ENCODE measurements at regions not wholly inside any gene's neighbourhood (a gene's known extent, or its start where the extent isn't known, plus 50 kb on each side); places are given as distances from the start of the nearest gene placed in this dataset.

DNA sequence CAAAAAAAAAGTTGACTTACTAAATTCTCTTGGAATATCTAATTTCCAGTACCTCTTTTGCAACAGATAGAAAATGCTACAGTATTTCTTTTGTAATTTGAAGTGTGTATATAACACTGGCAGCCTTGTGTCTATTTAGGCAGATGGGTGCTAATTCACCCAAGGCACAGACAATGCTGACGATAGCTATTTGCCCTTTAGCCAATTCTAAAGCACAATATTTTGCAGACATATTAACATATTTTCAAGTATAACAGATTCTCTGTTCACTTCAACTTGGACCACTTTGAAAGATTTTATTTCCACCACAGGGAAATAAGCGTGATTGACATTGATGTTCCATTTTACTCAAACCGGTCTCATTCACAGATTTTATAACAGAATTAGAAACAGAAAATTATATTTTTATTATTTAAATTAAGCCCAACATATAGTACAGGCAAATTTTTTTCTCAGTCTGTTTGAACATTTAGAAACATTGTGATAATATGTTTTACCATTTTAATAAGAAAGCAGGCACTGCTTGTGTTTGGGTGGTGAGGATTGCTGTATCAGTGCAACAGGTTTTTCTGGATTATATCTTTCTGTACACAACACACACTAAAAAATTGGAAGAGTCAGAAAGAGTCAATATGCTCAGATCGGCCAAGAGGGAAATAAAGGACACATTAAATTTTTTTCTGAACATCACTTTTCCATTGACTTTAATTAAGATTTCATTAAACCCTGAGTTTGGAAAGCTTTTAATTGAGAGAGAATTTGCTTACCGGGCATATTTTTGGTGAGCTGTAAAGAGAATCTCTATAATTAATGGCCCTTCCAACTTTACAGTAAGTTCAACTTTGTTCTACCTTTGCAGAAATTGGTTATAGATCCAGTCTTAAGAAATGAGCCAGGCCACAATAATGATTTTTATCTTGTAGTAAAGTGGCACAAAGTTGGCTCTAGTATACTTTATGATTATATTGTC is 327.3 kb upstream of the NR2F2 start:
- TF ChIP-seq, protein P1, sequence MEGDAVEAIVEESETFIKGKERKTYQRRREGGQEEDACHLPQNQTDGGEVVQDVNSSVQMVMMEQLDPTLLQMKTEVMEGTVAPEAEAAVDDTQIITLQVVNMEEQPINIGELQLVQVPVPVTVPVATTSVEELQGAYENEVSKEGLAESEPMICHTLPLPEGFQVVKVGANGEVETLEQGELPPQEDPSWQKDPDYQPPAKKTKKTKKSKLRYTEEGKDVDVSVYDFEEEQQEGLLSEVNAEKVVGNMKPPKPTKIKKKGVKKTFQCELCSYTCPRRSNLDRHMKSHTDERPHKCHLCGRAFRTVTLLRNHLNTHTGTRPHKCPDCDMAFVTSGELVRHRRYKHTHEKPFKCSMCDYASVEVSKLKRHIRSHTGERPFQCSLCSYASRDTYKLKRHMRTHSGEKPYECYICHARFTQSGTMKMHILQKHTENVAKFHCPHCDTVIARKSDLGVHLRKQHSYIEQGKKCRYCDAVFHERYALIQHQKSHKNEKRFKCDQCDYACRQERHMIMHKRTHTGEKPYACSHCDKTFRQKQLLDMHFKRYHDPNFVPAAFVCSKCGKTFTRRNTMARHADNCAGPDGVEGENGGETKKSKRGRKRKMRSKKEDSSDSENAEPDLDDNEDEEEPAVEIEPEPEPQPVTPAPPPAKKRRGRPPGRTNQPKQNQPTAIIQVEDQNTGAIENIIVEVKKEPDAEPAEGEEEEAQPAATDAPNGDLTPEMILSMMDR (conservative IDR thresholded peaks at IDR 0.05; ENCODE audit: low read depth, low read length) = no peak
- no peak for DNase-seq (ENCODE audit: low read depth)
- no peak overlapping the region for H3K4me3 ChIP-seq (ENCODE audit: low read length)

DNA sequence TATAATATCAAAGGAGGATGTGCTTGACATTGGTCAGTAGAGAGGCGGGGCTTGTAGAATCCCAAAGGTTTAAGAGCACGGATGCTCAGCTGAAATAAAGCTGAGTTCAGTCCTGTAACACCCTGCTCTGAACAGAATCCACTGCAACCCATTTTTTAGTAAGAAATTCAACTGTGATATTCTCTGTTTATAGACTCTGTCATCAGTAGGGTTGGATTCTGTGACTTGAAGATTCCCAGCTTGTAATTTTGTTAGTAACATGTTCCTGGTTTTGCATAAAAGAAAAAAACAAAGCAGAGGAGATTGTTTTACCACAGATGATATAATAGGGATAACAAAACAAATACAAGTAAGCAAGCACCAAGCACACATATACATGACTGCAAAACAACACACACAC is 324.6 kb upstream of the NR2F2 start:
- TF ChIP-seq, protein P1 (conservative IDR thresholded peaks at IDR 0.05; ENCODE audit: low read depth, low read length) = no peak
- H3K4me3 ChIP-seq (ENCODE audit: low read length) = no peak overlapping the region
- DNase-seq (ENCODE audit: low read depth) = no peak

DNA sequence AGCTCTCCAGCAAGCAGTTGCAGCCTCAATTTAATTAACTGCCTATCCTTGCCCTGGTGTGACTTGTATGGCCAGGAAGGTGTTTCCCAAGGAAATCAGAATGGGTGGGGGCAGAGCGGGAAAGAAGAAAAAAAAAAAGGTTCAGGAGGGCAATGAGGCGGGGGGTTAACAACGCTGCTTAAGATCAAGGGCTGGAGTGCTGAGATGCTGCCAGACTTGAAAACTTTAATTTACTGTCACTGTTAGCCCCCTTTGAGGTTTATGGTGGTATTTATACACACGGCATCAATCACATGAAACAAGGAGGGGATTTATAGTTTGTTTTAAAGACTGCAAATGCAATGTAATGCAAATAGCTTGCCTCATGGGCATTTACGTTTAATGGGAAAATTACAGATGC is 319.4 kb upstream of the NR2F2 start:
- no peak for DNase-seq (ENCODE audit: low read depth)
- TF ChIP-seq, protein P1 (conservative IDR thresholded peaks at IDR 0.05; ENCODE audit: low read depth, low read length) = no peak
- H3K4me3 ChIP-seq (ENCODE audit: low read length) = no peak overlapping the region

DNA sequence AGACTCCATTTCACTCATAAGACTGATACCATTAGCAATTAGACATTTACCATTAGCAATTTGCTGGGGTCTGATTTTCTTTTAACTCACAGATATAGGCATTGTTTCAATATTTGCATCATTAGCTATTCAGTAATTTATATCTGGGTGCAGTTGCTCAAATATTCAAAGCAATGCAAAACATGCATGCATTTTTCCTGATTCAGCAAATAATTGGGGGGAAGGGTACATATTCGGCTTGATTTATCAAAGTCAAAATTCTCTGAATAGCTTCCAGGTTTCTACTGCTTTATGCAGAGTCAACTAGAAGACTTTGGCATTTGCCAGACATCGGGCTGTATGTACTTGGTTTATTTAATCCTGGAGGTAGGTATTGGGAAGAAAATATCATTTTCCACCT is 315.6 kb upstream of the NR2F2 start:
- H3K4me3 ChIP-seq (ENCODE audit: low read length) = no peak overlapping the region
- TF ChIP-seq, protein P1 (conservative IDR thresholded peaks at IDR 0.05; ENCODE audit: low read depth, low read length) = no peak
- DNase-seq (ENCODE audit: low read depth) = no peak

DNA sequence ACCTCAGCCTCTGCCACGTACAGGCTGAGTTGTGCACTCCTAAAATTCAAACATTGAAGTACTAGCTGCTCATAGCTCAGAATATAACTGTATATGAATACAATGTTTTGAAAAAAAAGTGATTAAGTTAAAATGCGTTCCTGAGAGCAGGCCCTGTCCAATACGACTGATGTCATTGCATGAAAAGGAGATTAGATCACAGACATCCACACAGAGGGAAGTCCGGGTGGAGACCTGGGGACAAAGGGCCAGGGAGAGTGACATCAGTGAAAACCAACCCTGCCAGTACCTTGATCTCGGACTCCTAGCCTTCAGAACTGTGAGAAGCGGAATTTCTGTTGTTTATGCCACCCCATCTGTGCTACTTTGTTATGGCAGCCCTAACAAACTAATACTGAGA is 311.4 kb upstream of the NR2F2 start:
- TF ChIP-seq, protein P1 (conservative IDR thresholded peaks at IDR 0.05; ENCODE audit: low read depth, low read length) = no peak
- DNase-seq (ENCODE audit: low read depth) = no peak
- no peak overlapping the region for H3K4me3 ChIP-seq (ENCODE audit: low read length)

DNA sequence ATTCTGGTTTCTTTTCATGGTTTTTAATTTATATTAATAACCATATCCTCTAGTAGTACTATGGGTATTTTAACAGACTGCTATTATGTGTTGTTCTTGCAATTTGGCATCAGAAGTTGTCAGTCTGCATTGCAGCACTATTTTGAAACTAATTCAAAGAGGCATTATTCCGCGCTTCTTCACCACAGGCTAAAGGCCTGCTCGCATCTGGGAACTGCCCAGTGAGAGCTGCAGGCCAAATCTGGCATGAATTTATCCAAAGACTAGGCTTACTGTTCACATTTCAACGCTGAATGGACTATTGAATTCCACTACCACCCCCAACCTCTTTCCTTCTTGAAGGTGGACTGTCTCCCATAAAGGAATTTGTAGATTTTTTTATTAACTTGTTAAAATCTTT is 310.4 kb upstream of the NR2F2 start:
- no peak overlapping the region for H3K4me3 ChIP-seq (ENCODE audit: low read length)

More for the DNA sequence above, 310.4 kb upstream of the NR2F2 start:
- no peak for DNase-seq (ENCODE audit: low read depth)
- TF ChIP-seq, protein P1 (conservative IDR thresholded peaks at IDR 0.05; ENCODE audit: low read depth, low read length) = no peak
